Fibroblast of mammary gland (primary cell): ENCODE measurements at regions not wholly inside any gene's neighbourhood (a gene's known extent, or its start where the extent isn't known, plus 50 kb on each side); places are given as distances from the start of the nearest gene placed in this dataset.

Experiments
- DNase-seq: peaks from one replicate; pipeline ENCODE4 v3.0.0-alpha.2; 2010; ENCODE audit warnings: low read depth
- H3K4me3 ChIP-seq: 2 replicates; pipeline ENCODE4 v1.5.1; 2011; ENCODE audit warnings: low read depth, mild to moderate bottlenecking, low read length, moderate library complexity; ENCODE audit not compliant: control insufficient read depth
- TF ChIP-seq, protein P1 (sequence below): conservative IDR thresholded peaks from 2 replicates; pipeline ENCODE4 v1.5.1; 2011; ENCODE audit warnings: low read depth, low read length, inconsistent platforms; ENCODE audit not compliant: control insufficient read depth, insufficient read depth

DNA sequence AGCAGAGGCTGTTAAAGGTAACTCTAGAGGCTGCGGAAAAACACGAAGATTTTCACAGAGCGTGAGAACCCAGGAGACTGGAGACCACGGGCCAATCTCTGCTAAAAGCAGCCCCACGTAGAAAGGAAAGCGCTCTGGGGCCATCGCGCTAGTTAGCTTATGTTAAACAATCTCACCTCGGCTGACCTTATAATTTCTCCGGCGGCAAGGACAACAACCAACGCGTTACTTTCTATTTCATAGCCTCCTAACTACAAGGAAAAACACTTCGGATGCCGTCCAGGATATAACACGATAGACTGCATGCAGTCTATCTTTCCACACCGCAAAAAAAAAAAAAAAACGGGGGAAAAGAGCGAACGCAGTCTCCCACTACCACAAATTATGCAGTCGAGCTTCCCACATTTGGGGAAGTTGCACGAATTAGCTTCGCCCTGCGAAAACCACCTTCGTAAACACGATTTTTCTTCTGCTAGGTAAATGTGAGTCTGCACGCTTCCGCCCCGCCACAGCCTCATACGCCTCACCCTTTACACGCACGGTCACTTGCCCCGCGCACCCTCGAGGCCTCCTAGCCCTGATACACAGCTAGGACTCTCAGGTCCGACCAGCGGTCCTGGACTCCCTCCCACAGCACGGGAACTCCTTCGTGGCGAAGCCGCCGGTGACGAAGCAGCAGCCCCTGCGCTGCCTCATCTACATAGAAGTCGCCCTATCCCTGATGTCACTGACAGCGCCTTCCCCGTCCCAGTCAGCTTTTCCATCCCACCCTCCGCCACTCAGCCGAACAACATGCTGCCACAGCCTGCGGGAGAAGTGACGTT lies 87.8 kb downstream of the PRKAB2 start:
- TF ChIP-seq, protein P1, sequence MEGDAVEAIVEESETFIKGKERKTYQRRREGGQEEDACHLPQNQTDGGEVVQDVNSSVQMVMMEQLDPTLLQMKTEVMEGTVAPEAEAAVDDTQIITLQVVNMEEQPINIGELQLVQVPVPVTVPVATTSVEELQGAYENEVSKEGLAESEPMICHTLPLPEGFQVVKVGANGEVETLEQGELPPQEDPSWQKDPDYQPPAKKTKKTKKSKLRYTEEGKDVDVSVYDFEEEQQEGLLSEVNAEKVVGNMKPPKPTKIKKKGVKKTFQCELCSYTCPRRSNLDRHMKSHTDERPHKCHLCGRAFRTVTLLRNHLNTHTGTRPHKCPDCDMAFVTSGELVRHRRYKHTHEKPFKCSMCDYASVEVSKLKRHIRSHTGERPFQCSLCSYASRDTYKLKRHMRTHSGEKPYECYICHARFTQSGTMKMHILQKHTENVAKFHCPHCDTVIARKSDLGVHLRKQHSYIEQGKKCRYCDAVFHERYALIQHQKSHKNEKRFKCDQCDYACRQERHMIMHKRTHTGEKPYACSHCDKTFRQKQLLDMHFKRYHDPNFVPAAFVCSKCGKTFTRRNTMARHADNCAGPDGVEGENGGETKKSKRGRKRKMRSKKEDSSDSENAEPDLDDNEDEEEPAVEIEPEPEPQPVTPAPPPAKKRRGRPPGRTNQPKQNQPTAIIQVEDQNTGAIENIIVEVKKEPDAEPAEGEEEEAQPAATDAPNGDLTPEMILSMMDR, result no peak
- peak overlapping the region; percentile 63 for H3K4me3 ChIP-seq
- peak; percentile 91 for DNase-seq

DNA sequence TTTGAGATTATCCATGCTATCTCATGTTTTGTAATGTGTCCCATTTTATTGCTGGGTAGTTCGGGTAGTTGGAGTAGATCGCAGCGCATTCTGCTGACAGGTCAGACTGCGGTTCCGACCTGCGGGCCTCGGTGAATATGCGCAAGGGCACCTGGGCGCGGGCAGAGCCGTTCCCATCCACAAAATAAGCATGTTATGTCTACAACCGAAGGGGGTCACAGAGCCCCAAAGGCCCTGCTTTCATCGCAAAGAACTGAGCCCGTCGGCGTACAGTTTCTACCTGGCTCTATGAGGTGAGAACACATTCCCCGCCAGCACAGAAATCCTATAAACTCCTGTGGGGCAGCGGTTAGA lies 88.4 kb downstream of the PRKAB2 start:
- TF ChIP-seq, protein P1, result no peak
- H3K4me3 ChIP-seq, result peak overlapping the region; percentile 63
- DNase-seq, result no peak

DNA sequence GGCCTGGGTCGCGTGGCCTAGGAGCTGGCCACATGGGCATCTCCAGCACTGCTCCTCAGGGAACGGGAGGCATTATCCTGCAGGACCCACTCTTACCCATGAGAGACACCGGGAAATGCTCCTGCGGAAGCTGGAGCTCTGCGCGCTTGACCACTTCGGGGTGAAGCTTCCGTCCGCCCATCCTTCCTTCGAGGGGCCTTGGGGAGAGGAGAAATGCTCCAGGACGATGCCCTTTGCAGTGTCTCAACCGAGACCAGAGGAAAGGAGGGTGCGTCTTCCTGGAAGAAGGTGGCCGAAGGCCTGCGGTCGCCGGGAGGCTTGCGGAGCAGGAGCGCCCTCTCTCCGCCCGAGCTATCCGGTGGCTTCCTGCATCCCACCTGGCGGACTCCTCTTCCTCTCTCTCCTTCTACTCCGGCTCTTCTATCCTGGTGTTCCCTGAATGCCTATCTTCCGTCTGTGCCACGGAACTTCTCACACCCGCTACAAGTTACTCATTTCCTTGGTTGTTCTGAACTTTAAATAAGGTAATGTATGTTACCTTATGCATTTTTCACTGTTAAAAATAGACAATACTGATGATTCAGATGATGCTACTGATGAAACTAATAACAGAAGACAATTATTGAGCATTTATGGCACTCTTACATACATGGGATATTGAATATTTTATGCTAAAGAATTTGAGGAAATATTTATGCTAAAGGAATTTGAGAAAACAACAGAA lies 91.4 kb downstream of the PRKAB2 start:
- TF ChIP-seq, protein P1, result no peak
- H3K4me3 ChIP-seq, result no peak overlapping the region
- DNase-seq, result no peak

DNA sequence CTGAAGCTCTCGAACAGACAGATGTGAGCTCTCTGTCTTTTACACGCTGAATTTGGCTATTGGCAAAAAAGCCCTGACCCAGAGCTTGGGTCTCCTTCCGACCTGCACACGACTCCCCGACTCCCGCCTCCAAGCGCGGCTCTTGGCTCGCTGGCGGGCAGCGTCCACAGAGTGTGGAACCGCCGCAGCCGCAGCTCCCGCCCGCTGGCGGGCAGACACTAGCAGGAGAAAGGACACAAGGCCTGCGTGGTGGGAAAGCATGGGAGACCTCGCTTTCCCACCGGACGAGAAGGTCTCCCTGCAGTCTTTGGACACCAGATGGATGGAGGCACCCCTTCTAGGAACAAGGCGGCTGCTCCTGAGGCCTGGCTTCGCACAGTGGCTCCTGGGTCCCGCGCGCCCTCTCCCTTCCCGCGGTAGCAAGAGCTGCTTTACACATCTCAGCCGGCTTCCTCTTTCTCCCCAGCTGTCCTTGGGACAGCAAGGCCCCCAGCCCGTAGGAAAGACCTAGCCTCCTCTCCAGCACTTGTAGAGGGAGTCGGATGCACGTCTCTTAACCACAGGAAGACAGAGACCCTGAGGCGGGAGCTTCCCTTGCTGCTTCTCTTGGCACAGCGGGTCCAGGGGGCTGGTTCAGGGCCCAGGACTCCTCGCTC lies 92.1 kb downstream of the PRKAB2 start:
- no peak overlapping the region for H3K4me3 ChIP-seq
- TF ChIP-seq, protein P1, result no peak
- no peak for DNase-seq

DNA sequence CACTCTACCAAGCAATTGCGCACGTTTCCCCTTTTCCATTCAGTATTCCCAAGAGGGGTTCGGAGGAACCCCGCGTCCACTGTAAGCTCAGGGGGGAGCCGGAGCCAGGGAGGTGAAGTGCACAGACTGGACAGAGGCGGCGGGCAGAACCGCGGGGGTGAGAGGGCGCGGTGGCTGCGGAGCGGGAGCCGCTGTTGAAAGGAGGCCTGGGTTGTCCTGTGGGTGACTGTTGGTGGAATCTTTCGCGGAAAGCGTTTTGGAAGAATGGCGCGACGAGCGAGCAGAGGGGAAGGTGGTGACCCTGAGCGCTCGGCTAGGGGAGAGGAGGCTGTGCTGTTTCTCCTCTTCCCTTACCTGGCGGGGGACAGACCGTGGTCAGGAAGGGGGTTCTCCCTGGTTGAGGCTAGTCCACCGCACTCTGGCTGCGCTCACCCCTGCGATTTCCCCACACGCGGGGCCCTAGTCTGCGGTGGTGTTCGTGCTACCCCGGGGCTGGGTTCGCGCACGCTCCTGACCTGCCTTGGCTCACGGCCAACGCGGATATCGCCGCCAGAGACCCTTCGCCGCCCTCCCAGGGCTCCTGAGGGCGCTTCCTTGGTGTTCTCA lies 92.8 kb downstream of the PRKAB2 start:
- TF ChIP-seq, protein P1, result no peak
- no peak overlapping the region for H3K4me3 ChIP-seq
- no peak for DNase-seq

DNA sequence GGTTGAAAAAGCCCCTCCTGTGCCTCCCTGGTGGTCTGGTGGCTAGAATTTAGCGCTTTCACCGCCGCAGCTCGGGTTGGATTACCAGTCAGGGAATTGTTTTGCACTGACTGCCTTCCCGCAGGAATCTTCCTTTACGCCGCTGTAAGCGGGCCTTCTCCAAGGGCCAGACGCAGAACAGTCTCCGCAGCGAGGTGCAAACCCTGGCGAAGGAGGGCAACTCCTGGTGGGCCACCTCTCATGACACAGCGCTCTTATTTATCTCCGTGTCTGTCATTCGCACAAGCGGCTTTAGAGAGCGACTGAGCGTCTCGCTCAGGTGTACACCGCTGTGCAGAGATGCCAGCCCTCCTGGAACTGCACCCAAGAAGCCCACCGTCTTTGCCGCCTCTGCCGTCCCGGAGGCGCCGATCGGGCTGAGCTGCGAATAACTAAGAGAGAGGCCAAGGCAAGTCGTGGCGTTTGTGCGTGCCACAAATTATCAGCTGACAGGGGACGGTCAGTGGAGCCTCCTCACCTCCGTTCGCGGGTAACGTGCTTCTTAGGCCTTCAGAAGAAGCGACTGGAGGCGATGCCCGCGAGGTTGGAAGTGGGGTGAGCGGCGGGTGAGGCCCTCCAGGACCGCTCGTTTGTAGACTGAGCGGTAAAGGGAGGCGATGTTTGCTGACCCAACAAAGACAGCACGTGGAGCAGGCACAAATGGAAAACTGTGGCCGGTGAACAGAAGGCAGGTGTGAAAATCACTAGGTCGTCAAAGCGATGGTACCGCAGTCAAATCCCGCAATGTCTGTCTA lies 93.5 kb downstream of the PRKAB2 start:
- H3K4me3 ChIP-seq, result no peak overlapping the region
- DNase-seq, result no peak
- TF ChIP-seq, protein P1, result no peak
